Adipocyte (in vitro differentiated cells): ENCODE measurements at regions not wholly inside any gene's neighbourhood (a gene's known extent, or its start where the extent isn't known, plus 50 kb on each side); places are given as distances from the start of the nearest gene placed in this dataset.
A peak's percentile ranks its signal among the peaks of the same experiment; 100 is the strongest.

ENCODE experiments used
- DNase-seq: peaks from one replicate; pipeline ENCODE4 v3.0.0-alpha.2; 2015; ENCODE audit warnings: low read depth
- H3K27me3 ChIP-seq: replicated peaks from 2 replicates; pipeline ENCODE4 v1.7.0; 2013; ENCODE audit warnings: mild to moderate bottlenecking, low read length, moderate library complexity; ENCODE audit not compliant: control insufficient read depth, insufficient read depth
- H3K36me3 ChIP-seq: 2 replicates; pipeline ENCODE4 v1.7.0; 2013; ENCODE audit warnings: low read length, mild to moderate bottlenecking, moderate library complexity; ENCODE audit not compliant: control insufficient read depth, insufficient read depth, severe bottlenecking
- H3K4me1 ChIP-seq: 2 replicates; pipeline ENCODE4 v1.7.0; 2013; ENCODE audit warnings: mild to moderate bottlenecking, low read length, moderate library complexity; ENCODE audit not compliant: control insufficient read depth, insufficient read depth
- H3K4me3 ChIP-seq: 2 replicates; pipeline ENCODE4 v1.7.0; 2013; ENCODE audit warnings: mild to moderate bottlenecking, low read length, moderate library complexity
- H3K9ac ChIP-seq: 2 replicates; pipeline ENCODE4 v1.7.0; 2013; ENCODE audit warnings: mild to moderate bottlenecking, low read length, moderate library complexity
- H3K9me3 ChIP-seq: 2 replicates; pipeline ENCODE4 v1.7.0; 2013; ENCODE audit warnings: mild to moderate bottlenecking, low read length, moderate library complexity; ENCODE audit not compliant: control insufficient read depth

- Histone ChIP-seq H3K9me3 (no peaks in the 10 kb centered on the region), H3K36me3 (no peaks in the 10 kb centered on the region), H3K27me3 (no peaks in the 10 kb centered on the region), H3K4me1 (peaks cover 18% of the 10 kb centered on the region), H3K9ac (no peak overlapping the region), H3K4me3 (no peak overlapping the region)
- no peak for DNase-seq
These were observed 154.0 kb downstream of the PIK3R1 start for GRCh38 chr5:68369457-68370125.

- H3K4me3 ChIP-seq = no peak overlapping the region
- H3K27me3 ChIP-seq = no peaks in the 10 kb centered on the region
- no peaks in the 10 kb centered on the region for H3K9me3 ChIP-seq
- H3K9ac ChIP-seq = no peak overlapping the region
- no peak for DNase-seq
- H3K36me3 ChIP-seq = no peaks in the 10 kb centered on the region
- peaks cover 24% of the 10 kb centered on the region for H3K4me1 ChIP-seq
These were observed 154.6 kb downstream of the PIK3R1 start for GRCh38 chr5:68370196-68370595.

- Histone ChIP-seq H3K36me3 (no peaks in the 10 kb centered on the region), H3K27me3 (no peaks in the 10 kb centered on the region), H3K4me1 (peaks cover 38% of the 10 kb centered on the region), H3K4me3 (peak overlapping the region; percentile 30), H3K9ac (no peak overlapping the region), H3K9me3 (no peaks in the 10 kb centered on the region)
- no peak for DNase-seq
These were observed 156.1 kb downstream of the PIK3R1 start for GRCh38 chr5:68371607-68372006.

- H3K36me3 ChIP-seq = no peaks in the 10 kb centered on the region
- H3K9ac ChIP-seq = peak overlapping the region; percentile 32
- H3K4me3 ChIP-seq = peak overlapping the region; percentile 30
- no peaks in the 10 kb centered on the region for H3K27me3 ChIP-seq
- no peaks in the 10 kb centered on the region for H3K9me3 ChIP-seq
- peaks cover 44% of the 10 kb centered on the region for H3K4me1 ChIP-seq
- DNase-seq = peak; percentile 21
These were observed 156.6 kb downstream of the PIK3R1 start for GRCh38 chr5:68372161-68372560.

GRCh38 chr5:68373050-68373449 is 157.5 kb downstream of the PIK3R1 start:
- no peak overlapping the region for H3K4me3 ChIP-seq
- no peak for DNase-seq
- no peak overlapping the region for H3K9ac ChIP-seq
- H3K9me3 ChIP-seq = no peaks in the 10 kb centered on the region
- peaks cover 46% of the 10 kb centered on the region for H3K4me1 ChIP-seq
- no peaks in the 10 kb centered on the region for H3K36me3 ChIP-seq
- H3K27me3 ChIP-seq = no peaks in the 10 kb centered on the region

GRCh38 chr5:68374796-68375518 is 159.4 kb downstream of the PIK3R1 start:
- H3K9me3 ChIP-seq = no peaks in the 10 kb centered on the region
- no peak overlapping the region for H3K4me3 ChIP-seq
- H3K9ac ChIP-seq = peak overlapping the region; percentile 65
- peaks cover 52% of the 10 kb centered on the region for H3K4me1 ChIP-seq
- no peaks in the 10 kb centered on the region for H3K27me3 ChIP-seq
- peak; percentile 48 for DNase-seq
- H3K36me3 ChIP-seq = no peaks in the 10 kb centered on the region

- H3K9ac ChIP-seq = peak overlapping the region; percentile 47
- no peak overlapping the region for H3K4me3 ChIP-seq
- no peaks in the 10 kb centered on the region for H3K36me3 ChIP-seq
- H3K9me3 ChIP-seq = no peaks in the 10 kb centered on the region
- DNase-seq = no peak
- peaks cover 57% of the 10 kb centered on the region for H3K4me1 ChIP-seq
- no peaks in the 10 kb centered on the region for H3K27me3 ChIP-seq
These were observed 160.0 kb downstream of the PIK3R1 start for GRCh38 chr5:68375540-68375939.

GRCh38 chr5:68376935-68377334 is 161.4 kb downstream of the PIK3R1 start:
- Histone ChIP-seq H3K4me1 (peaks cover 61% of the 10 kb centered on the region), H3K4me3 (no peak overlapping the region), H3K9me3 (no peaks in the 10 kb centered on the region), H3K27me3 (no peaks in the 10 kb centered on the region), H3K9ac (peak overlapping the region; percentile 74), H3K36me3 (no peaks in the 10 kb centered on the region)
- DNase-seq = peak; percentile 21

GRCh38 chr5:68377733-68378132 is 162.2 kb downstream of the PIK3R1 start:
- no peaks in the 10 kb centered on the region for H3K9me3 ChIP-seq
- H3K27me3 ChIP-seq = no peaks in the 10 kb centered on the region

GRCh38 chr5:68378204-68378820 is 162.8 kb downstream of the PIK3R1 start:
- Histone ChIP-seq H3K4me1 (peaks cover 66% of the 10 kb centered on the region), H3K9ac (no peak overlapping the region), H3K9me3 (no peaks in the 10 kb centered on the region), H3K27me3 (no peaks in the 10 kb centered on the region), H3K36me3 (no peaks in the 10 kb centered on the region), H3K4me3 (no peak overlapping the region)
- DNase-seq = no peak

More at GRCh38 chr5:68377733-68378132, 162.2 kb downstream of the PIK3R1 start:
- H3K4me1 ChIP-seq = peaks cover 62% of the 10 kb centered on the region
- no peak overlapping the region for H3K4me3 ChIP-seq
- DNase-seq = no peak
- no peaks in the 10 kb centered on the region for H3K36me3 ChIP-seq
- H3K9ac ChIP-seq = no peak overlapping the region

GRCh38 chr5:68379275-68380036 is 163.9 kb downstream of the PIK3R1 start:
- no peaks in the 10 kb centered on the region for H3K27me3 ChIP-seq
- peak overlapping the region; percentile 6 for H3K9ac ChIP-seq
- no peaks in the 10 kb centered on the region for H3K36me3 ChIP-seq
- peaks cover 60% of the 10 kb centered on the region for H3K4me1 ChIP-seq
- H3K9me3 ChIP-seq = no peaks in the 10 kb centered on the region
- H3K4me3 ChIP-seq = no peak overlapping the region
- DNase-seq = no peak
